ENCODE measurements at regions not wholly inside any gene's neighbourhood (a gene's known extent, or its start where the extent isn't known, plus 50 kb on each side); places are given as distances from the start of the nearest gene placed in this dataset.

GRCh38 chr3:101963902-101964362 is 114.6 kb downstream of the NFKBIZ start:
- no peak for TF ChIP-seq CTCF (IDR thresholded peaks at IDR 0.05)
- TF ChIP-seq POLR2A (IDR thresholded peaks at IDR 0.05) = no peak
- peak in 1 of 2 donors; percentile 61 for TF ChIP-seq POLR2AphosphoS5 (IDR thresholded peaks at IDR 0.05; ENCODE audit: insufficient read depth in 1 of 2, low read depth in 1 of 2)
